HG02885 (cell line): ENCODE measurements at regions not wholly inside any gene's neighbourhood (a gene's known extent, or its start where the extent isn't known, plus 50 kb on each side); places are given as distances from the start of the nearest gene placed in this dataset.
"Not testable (repeated sequence)": the region's sequence is repeated elsewhere in the genome, so short reads cannot be mapped to it uniquely, and the experiment has no call there.

Source experiments
- ATAC-seq: cut with Tn5 transposase; IDR thresholded peaks from one replicate; pipeline ENCODE4 v1.9.1; 2021; ENCODE audit warnings: mild to moderate bottlenecking; ENCODE audit not compliant: unreplicated experiment, poor library complexity

- ATAC-seq: no peak
Observed at GRCh38 chrX:65971151-65971550, 68.7 kb downstream of the VSIG4 start.

DNA sequence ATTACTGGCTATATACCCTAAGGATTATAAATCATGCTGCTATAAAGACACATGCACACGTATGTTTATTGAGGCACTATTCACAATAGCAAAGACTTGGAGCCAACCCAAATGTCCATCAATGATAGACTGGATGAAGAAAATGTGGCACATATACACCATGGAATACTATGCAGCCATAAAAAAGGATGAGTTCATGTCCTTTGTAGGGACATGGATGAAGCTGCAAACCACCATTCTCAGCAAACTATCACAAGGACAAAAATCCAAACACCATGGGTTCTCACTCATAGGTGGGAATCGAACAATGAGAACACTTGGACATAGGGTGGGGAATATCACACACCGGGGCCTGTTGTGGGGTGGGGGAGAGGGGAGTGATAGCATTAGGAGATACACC, 72.7 kb downstream of the VSIG4 start:
- not testable (repeated sequence) for ATAC-seq

DNA sequence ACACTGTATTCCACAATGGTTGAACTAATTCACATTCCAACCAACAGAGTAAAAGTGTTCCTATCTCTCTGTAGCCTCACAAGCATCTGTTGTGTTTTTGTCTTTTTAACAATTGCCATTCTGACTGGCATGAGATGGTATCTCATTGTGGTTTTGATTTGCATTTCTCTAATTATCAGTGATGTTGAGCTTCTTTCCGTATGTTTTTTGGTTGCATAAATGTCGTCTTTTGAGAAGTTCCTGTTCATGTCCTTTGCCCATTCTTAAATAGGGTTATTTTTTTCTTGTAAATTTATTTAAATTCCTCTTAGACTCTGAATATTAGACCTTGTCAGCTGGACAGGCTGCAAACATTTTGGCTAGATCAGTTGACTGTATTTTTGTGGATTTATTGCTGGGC, 78.2 kb downstream of the VSIG4 start:
- no peak for ATAC-seq

DNA sequence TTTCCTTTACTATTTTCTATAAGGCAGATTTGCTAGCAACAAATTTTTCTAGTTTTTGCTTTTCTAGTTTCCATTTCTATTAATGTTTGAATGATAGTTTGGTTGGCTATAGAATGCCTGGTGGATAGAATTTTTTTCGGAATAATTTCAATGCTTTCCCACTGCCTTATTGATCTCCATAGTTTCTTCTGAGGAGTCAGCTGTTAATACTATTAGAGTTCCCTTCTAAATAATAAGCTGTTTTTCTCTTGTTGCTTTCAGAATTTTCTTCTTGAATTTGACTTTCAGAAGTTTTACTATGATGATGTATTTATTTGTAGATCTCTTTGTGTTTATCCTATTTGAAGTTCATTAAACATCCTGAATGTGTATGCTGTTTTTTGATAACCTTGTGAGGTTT, 91.8 kb downstream of the VSIG4 start:
- ATAC-seq: no peak

DNA sequence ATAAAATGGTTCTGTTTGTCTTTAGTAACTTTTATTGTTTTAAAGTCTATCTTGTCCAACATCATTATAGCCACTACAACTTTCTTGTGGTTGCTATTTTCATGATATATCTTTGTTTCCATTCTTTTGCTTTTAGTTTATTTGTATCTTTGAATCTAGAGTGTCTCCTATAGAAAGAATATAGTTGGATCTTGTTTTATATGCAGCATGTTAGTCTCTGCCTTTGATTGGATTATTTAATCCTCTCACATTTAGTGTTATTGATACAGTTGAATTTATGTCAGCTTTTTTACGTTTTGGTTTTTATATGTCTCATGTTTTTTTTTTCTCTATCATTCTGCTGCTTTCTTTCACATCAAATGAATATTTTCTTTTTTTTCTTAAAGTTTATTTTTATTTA, 98.1 kb downstream of the VSIG4 start:
- no peak for ATAC-seq

DNA sequence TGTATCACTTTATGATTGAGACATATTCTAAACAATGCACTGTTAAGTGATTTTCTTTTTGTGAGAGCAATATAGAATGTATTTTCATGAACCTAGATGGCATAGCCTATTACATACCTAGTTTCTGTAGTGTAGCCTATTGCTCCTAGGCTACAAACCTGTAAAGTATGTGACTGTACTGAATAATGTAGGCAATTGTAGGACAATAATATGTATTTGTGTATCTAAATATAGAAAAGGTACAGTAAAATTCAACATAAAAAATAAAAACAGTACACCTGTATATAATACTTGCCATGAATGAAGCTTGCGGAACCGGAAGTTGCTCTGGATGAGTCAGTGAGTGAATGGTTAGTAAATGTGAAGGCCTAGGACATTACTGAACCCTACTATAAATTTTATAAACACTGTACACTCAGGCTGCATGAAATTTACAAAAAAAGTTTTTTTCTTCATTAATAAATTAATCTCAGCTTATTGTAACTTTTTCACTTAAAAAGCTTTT, 106.7 kb downstream of the VSIG4 start:
- no peak for ATAC-seq

DNA sequence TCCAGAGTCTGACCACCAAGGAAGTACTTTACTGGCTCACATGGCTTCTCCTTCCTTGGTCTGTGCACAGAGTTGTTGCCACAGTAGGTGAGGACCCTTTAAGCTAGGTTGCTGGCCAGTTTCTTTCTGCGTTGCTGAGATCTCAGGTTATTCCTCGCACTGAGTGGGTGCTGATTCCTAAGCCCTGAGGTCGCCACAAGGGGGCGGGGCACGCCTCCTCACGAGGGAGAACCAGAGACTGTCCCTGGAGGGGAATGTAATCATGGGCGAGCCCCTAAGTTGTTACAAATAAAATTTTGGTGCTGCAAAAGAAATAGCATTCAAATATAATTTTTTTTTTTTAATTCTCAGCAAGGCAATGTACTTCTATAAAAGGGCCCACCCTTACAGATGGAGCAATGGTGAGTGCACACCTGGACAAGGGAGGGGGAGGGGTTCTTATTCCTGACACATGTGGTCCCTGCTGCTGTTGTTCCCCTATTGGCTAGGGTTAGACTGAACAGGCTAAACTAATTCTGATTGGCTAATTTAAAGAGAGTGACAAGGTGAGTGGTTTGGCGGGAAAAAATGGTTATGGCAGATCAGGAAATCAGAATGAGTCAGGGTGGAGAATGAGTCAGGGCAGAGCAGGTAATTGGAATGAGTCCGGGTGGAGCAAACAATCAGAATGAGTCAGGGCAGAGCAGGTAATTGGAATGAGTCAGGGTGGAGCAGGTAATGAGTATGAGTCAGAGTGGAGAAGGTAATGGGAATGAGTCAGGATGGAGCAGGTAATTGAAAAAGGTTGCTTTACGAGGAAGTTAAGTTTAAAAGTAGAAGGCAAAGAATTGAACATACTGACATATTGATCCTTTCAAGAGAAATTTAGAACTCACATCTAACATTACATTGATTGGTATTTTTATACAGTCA, 107.5 kb downstream of the VSIG4 start:
- no peak for ATAC-seq

- ATAC-seq: no peak
Observed at GRCh38 chrX:65928522-65928921, 111.4 kb downstream of the VSIG4 start.

GRCh38 chrX:65927386-65927785, 112.5 kb downstream of the VSIG4 start:
- ATAC-seq: not testable (repeated sequence)

GRCh38 chrX:65926095-65927019, 113.5 kb downstream of the VSIG4 start:
- peak; percentile 75 for ATAC-seq

GRCh38 chrX:65925592-65925991, 114.3 kb downstream of the VSIG4 start:
- ATAC-seq: no peak

- no peak for ATAC-seq
Observed at GRCh38 chrX:65925005-65925404, 114.9 kb downstream of the VSIG4 start.

DNA sequence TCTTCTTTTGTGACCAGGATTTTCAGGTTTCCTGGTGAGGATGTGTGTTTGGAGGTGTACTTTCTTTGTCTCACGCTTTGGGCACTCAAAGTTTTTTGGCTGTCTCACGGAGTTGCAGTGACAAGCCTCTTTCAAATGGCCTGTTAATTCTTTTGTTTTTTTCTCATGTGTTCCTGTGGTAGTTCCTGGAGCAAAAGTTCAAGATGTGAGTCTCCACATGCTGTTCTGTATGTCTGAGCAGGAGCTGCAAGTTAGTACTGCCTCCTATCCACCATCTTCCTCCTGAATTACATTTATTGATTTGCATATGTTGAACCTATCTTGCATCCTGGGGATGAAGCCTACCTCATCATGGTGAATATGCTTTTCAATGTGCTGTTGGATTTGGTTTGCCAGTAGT, 118.5 kb downstream of the VSIG4 start:
- no peak for ATAC-seq

- ATAC-seq: no peak
Observed at GRCh38 chrX:65920620-65921019, 119.3 kb downstream of the VSIG4 start.

GRCh38 chrX:65910899-65911298, 129.0 kb downstream of the VSIG4 start:
- no peak for ATAC-seq

GRCh38 chrX:65903750-65904149, 136.1 kb downstream of the VSIG4 start:
- ATAC-seq: no peak

DNA sequence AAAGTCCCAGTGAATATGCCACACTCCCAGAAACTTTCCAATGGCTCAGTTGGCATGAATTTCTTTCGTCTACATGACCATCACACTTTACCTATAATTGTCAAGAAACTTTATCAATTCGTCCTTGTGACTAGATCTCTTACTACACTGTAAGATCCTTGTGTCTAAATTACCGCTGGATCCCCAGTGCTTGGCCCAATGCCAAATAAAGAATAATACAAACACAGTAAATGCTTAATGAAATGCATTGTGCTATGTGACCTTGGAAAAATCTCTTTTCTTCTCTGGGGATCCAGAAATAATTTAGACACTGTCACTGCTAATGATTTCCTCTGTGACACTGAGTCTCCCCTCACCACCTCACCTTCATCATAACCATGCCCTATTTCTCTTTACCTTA, 137.9 kb downstream of the VSIG4 start:
- no peak for ATAC-seq

DNA sequence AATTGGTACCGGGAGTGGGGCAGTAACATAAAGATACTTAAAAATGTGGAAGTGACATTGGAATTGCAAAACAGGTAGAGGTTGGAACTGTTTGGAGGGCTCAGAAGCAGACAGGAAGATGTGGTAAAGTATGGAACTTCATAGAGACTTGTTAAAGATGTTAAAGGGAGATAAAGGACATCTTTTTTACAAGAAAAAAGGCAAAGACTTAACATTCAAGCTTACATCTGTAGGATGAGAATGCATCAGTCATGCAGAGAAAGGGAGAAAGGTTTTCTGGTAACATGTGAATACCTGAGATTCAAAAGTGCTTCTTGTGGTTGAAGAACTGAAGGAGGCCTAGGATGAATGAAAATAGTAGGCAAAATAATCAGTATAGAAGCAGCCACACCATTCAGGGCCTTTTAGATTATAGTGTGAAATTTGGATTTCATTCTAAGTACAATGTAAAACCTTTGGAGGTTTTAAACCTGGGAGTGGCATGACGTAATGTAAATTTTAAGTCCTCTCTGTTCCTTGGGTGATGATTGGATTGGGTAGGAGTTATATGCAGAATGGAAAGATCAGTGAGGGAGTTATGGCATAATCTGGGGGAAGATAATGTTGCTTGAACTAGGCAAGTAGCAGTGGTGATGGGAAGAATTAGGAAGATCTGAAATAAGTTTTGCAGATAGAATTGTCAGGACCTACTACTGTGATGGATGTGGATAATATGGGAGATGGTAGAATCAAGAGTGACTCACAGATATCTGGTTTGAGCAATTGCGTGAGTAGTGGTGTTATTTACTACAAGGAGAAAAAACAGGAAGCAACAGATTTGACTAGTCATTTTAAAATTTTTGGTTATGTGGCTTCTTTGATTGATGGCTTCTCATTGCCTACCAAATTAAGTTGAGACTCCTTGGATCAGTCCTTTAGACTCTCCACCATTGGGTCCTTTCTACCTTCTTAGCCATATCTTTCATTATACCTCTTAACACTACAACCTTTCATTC, 138.7 kb downstream of the VSIG4 start:
- no peak for ATAC-seq

DNA sequence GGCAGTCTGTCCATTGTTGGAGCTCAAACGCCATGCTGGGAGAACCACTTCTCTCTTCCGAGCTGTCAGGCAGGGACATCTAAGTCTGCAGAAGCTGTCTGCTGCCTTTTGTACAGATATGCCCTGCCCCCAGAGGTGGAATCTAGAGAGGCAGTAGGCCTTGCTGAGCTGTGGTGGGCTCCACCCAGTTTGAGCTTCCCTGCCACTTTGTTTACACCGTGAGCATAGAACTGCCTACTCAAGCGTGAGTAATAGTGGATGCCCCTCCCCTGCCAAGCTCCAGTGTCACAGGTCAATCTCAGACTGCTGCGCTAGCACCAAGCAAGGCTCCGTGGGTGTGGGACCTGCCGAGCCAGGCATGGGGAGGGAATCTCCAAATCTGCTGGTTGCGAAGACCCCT, 145.7 kb downstream of the VSIG4 start:
- no peak for ATAC-seq

DNA sequence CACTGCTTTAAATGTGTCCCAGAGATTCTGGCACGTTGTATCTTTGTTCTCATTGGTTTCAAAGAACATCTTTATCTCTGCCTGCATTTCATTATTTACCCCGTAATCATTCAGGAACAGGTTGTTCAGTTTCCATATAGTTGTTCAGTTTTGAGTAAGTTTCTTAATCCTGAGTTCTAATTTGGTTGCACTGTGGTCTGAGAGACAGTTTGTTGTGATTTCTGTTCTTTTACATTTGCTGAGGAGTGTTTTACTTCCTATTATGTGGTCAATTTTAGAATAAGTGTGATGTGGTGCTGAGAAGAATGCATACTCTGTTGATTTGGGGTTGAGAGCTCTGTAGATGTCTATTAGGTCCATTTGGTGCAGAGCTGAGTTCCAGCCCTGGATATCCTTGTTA, 148.1 kb downstream of the VSIG4 start:
- ATAC-seq: not testable (repeated sequence)
